ENCODE measurements at regions not wholly inside any gene's neighbourhood (a gene's known extent, or its start where the extent isn't known, plus 50 kb on each side); places are given as distances from the start of the nearest gene placed in this dataset.

- Histone ChIP-seq H3K4me1 (ENCODE audit: control insufficient read depth in 5 of 5, insufficient read depth in 5 of 5, low read length in 5 of 5) (no peaks in the 10 kb centered on the region), H3K4me3 (no peak overlapping the region), H3K36me3 (ENCODE audit: control insufficient read depth in 4 of 4, insufficient read depth in 4 of 4, low read length in 4 of 4) (no peaks in the 10 kb centered on the region), H3K27ac (ENCODE audit: low read depth in 1 of 2, low read length in 1 of 2) (no peak overlapping the region), H3K27me3 (ENCODE audit: control insufficient read depth in 3 of 3, insufficient read depth in 3 of 3, low read length in 2 of 3) (no peaks in the 10 kb centered on the region), H3K9ac (ENCODE audit: insufficient read depth in 1 of 2, low read length in 2 of 2) (no peak overlapping the region), H3K9me3 (ENCODE audit: control insufficient read depth in 4 of 4, insufficient read depth in 3 of 4, low read length in 3 of 4) (no peaks in the 10 kb centered on the region)
- ATAC-seq (ENCODE audit: insufficient read depth, low FRiP score), result no peak
- WGBS, 2 donors, result 62 to 78% methylated on average over 1 of the region's 1 CpG
- DNase-seq, result no peak
- no peak for TF ChIP-seq CTCF (IDR thresholded peaks at IDR 0.05; ENCODE audit: control extremely low read depth, extremely low read depth)
Measured at GRCh38 chr20:22001886-22002285, 296.4 kb downstream of the PAX1 start.

GRCh38 chr20:21995461-21995860, 290.0 kb downstream of the PAX1 start:
- 83 to 85% methylated on average over 2 of the region's 2 CpGs for WGBS, 2 donors
- no peak for ATAC-seq (ENCODE audit: insufficient read depth, low FRiP score)
- peaks cover 0 to 9% (median 1%) of the 10 kb centered on the region in 4 donors for H3K9me3 ChIP-seq (ENCODE audit: control insufficient read depth in 4 of 4, insufficient read depth in 3 of 4, low read length in 3 of 4)

GRCh38 chr20:21994203-21994602, 288.7 kb downstream of the PAX1 start:
- no peaks in the 10 kb centered on the region for H3K36me3 ChIP-seq (ENCODE audit: control insufficient read depth in 4 of 4, insufficient read depth in 4 of 4, low read length in 4 of 4)
- WGBS, 2 donors, result 74 to 87% methylated on average over 2 of the region's 2 CpGs

More at GRCh38 chr20:21995461-21995860, 290.0 kb downstream of the PAX1 start:
- Histone ChIP-seq H3K27me3 (ENCODE audit: control insufficient read depth in 3 of 3, insufficient read depth in 3 of 3, low read length in 2 of 3) (no peaks in the 10 kb centered on the region), H3K36me3 (ENCODE audit: control insufficient read depth in 4 of 4, insufficient read depth in 4 of 4, low read length in 4 of 4) (no peaks in the 10 kb centered on the region), H3K4me1 (ENCODE audit: control insufficient read depth in 5 of 5, insufficient read depth in 5 of 5, low read length in 5 of 5) (no peaks in the 10 kb centered on the region), H3K4me3 (no peak overlapping the region), H3K9ac (ENCODE audit: insufficient read depth in 1 of 2, low read length in 2 of 2) (no peak overlapping the region), H3K27ac (ENCODE audit: low read depth in 1 of 2, low read length in 1 of 2) (no peak overlapping the region)
- DNase-seq, result no peak
- no peak for TF ChIP-seq CTCF (IDR thresholded peaks at IDR 0.05; ENCODE audit: control extremely low read depth, extremely low read depth)

More at GRCh38 chr20:21994203-21994602, 288.7 kb downstream of the PAX1 start:
- H3K9ac ChIP-seq (ENCODE audit: insufficient read depth in 1 of 2, low read length in 2 of 2), result no peak overlapping the region
- no peaks in the 10 kb centered on the region for H3K27me3 ChIP-seq (ENCODE audit: control insufficient read depth in 3 of 3, insufficient read depth in 3 of 3, low read length in 2 of 3)
- H3K4me3 ChIP-seq, result no peak overlapping the region
- peaks cover 0 to 9% (median 1%) of the 10 kb centered on the region in 4 donors for H3K9me3 ChIP-seq (ENCODE audit: control insufficient read depth in 4 of 4, insufficient read depth in 3 of 4, low read length in 3 of 4)
- no peak for ATAC-seq (ENCODE audit: insufficient read depth, low FRiP score)
- no peak for TF ChIP-seq CTCF (IDR thresholded peaks at IDR 0.05; ENCODE audit: control extremely low read depth, extremely low read depth)
- no peak overlapping the region for H3K27ac ChIP-seq (ENCODE audit: low read depth in 1 of 2, low read length in 1 of 2)
- no peaks in the 10 kb centered on the region for H3K4me1 ChIP-seq (ENCODE audit: control insufficient read depth in 5 of 5, insufficient read depth in 5 of 5, low read length in 5 of 5)
- DNase-seq, result no peak
